Keratinocyte (primary cell): ENCODE measurements at regions not wholly inside any gene's neighbourhood (a gene's known extent, or its start where the extent isn't known, plus 50 kb on each side); places are given as distances from the start of the nearest gene placed in this dataset.

Experiments used
- CTCF ChIP-seq, 3 experiments: IDR thresholded peaks in 1 of 3; conservative IDR thresholded peaks in 1 of 3; optimal IDR thresholded peaks in 1 of 3; 2 replicates in 2 of 3; 3 replicates in 1 of 3; pipeline versions ENCODE3 to v1.5.1; 2011; ENCODE audit warnings: low read length in 3 of 3, mild to moderate bottlenecking in 3 of 3, moderate library complexity in 2 of 3, control low read depth in 1 of 3, inconsistent platforms in 1 of 3; ENCODE audit not compliant: insufficient read depth in 2 of 3; ENCODE audit errors: extremely low read depth in 1 of 3
- EZH2 ChIP-seq: IDR thresholded peaks from one replicate; pipeline ENCODE4 v1.6.1; 2012; ENCODE audit warnings: inconsistent platforms, mild to moderate bottlenecking, low read length, moderate library complexity

DNA sequence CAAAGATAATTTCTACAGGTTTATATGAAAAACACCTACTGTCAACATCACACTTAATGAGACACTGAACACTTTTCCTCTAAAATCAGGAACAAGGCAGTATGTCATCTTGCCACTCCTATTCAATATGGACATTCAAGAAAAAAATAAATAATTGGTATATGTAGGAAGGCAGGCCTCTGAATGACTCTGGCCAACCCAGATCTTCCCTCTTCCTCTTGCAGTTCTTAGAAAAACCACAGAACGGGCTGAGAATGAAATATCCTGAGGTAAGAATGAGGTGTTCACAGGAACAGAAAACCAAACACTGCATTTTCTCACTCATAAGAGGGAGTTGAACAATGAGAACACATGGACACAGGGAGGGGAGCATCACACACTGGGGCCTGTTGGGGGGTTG, 1207.2 kb upstream of the CITED2 start:
- TF ChIP-seq CTCF (optimal IDR thresholded peaks at IDR 0.05 in 1 of 3, IDR thresholded peaks at IDR 0.05 in 1 of 3, conservative IDR thresholded peaks at IDR 0.05 in 1 of 3; ENCODE audit: extremely low read depth in 1 of 3, insufficient read depth in 2 of 3, low read length in 3 of 3) = no peak
- TF ChIP-seq EZH2 = no peak
